DOHH2 (cell line): ENCODE measurements at regions not wholly inside any gene's neighbourhood (a gene's known extent, or its start where the extent isn't known, plus 50 kb on each side); places are given as distances from the start of the nearest gene placed in this dataset.

Experiments
- CTCF ChIP-seq: fragments of 200-600 bp; sonication (generic); IDR thresholded peaks from one replicate; pipeline ENCODE4 v1.5.1; 2014; ENCODE audit warnings: antibody characterized with exemption, mild to moderate bottlenecking, low read depth, low read length; ENCODE audit not compliant: poor library complexity, severe bottlenecking
- EZH2phosphoT487 ChIP-seq: fragments of 200-600 bp; sonication (generic); IDR thresholded peaks from 2 replicates; pipeline ENCODE4 v1.6.1; 2017; ENCODE audit warnings: borderline replicate concordance, mild to moderate bottlenecking, antibody characterized with exemption, low read length, moderate library complexity, mixed read lengths

- TF ChIP-seq CTCF (no peak), EZH2phosphoT487 (no peak)
These were observed 336.5 kb downstream of the MZT1 start for GRCh38 chr13:72390909-72391308.
